Activated CD8-positive, alpha-beta memory T cell treated with anti-CD3 and anti-CD28 coated beads for 1 hour (primary cell): ENCODE measurements at regions not wholly inside any gene's neighbourhood (a gene's known extent, or its start where the extent isn't known, plus 50 kb on each side); places are given as distances from the start of the nearest gene placed in this dataset.
"Not testable (repeated sequence)": the region's sequence is repeated elsewhere in the genome, so short reads cannot be mapped to it uniquely, and the experiment has no call there.

Experiments used
- DNase-seq, 2 donors: peaks; one replicate each; pipeline ENCODE4 v3.0.0-alpha.2; 2020; ENCODE audit warnings: low read depth in 1 of 2; ENCODE audit errors: extremely low read depth in 1 of 2

DNA sequence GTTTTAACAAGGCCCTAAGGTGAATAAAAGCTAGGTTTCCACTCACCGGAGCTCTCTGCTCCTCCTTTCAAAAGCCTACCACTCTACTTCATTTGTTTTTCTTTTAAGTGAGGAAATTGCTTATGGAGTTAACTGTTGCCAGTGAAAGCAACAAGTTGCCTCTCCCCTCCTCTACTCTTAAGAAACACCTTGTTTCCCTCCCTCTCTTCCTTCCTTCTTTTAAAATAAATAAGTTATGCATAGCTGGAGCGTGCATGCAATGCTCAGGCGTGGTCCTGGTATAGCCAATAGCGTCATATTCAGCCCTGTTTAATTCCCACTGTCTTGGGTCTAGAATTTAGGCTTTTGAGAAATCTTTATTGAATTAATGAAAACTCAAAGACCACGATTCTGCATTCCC lies 101.1 kb upstream of the IGF1R start:
- DNase-seq: no peak

DNA sequence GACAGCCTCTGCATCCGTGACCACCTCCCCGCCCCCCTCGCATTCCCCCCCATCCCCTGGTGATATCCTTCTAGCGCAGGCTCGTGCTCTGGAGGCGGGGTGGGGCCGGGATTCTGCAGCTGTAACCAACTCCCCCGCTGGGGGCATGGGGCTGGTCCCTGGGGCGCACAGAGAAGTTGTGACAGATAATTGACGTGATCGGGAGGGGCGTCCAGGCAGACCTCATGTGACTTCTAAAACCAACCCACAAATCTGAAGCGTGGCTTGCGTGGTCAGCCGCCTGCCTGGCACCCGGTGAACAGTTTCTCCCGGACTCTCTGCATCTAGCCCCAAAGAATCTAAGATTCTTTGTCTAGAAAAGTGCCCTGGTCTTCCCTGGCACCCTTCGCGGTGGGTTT lies 100.6 kb upstream of the IGF1R start:
- DNase-seq: no peak

DNA sequence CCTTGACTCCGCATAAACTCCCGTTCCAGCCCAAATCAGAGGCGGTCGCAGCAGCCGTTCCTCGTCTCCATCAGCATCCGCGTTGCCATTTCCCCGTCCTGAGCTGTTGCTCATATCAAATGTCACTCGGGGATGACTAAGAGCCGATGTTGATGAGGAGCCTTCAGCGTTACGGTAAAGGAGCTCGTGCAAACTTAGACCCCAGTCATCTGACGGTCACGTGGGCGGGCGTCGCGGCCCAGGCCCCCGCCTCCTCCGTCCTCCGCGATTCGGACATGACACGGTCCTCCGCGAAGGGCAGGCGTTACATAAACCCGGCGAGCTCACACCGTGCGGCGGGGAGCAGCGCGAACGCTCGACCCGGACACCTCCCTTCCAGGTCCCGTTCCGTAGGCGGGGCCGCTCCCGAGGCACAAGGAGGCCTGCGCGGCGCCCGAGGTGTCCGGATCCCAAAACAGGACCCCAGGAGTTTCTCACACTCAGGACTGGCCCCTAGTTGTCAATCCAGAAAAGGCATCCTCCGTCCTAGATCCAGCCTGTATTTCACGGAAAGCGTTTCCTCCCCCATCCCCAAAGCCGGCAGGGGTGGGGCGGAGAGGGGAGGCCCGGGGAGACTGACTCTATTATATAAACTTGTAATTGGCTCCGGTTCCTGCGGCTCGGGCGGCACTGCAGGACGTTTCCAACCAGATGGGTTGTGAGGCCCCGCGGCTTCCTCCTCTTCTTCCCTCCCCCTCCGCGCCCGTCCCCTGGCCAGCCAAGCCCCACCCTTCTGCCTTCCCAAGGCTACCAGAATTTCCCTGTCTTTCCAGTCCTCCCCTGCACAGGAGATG lies 100.0 kb upstream of the IGF1R start:
- DNase-seq: peak in 1 of 2 donors; percentile 5

DNA sequence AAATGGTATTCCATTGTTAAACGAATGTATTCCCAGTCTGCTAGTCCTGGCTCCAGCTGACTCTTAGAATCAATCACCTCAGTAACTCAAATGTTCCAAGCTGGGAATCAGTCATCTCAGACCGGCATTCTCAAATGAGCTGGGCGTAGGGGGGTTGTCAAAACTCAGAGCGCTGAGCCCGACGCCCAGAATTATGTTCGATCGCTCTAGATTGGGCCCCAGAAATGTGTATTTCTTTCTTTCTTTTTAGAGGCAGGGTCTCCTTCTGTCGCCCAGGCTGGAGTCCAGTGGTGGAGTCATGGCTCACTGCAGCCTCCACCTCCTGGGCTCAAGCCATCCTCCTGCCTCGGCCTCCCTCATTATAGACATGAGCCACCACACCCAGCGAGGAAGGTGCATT lies 99.3 kb upstream of the IGF1R start:
- DNase-seq: no peak

DNA sequence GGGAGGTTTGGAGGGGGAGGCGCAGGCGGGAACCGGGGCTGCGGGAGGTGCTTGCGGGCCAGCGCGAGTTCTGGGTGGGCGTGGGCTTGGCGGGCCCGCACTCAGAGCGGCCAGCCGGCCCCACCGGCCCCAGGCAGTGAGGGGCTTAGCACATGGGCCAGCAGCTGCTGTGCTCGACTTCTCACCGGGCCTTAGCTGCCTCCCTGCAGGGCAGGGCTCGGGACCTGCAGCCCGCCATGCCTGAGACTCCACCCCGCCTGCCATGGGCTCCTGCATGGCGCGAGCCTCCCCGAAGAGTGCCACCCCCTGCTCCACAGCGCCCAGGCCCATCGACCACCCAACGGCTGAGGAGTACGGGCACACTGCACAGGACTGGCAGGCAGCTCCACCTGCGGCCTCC lies 98.6 kb upstream of the IGF1R start:
- no peak for DNase-seq

DNA sequence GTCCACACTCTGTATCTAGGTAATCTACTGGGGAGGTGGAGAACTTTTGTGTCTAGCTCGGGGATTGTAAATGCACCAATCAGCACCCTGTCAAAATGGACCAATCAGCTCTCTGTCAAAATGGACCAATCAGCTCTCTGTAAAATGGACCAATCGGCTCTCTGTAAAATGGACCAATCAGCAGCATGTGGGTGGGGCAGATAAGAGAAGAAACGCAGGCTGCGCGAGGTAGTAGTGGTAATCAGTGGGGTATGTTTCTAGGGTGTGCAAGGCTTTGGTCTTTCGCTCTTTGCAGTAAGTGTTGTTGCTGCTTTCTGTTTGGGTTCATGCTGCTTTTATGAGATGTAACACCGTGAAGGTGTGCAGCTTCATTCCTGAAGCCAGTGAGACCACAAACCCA lies 98.0 kb upstream of the IGF1R start:
- not testable (repeated sequence) for DNase-seq

DNA sequence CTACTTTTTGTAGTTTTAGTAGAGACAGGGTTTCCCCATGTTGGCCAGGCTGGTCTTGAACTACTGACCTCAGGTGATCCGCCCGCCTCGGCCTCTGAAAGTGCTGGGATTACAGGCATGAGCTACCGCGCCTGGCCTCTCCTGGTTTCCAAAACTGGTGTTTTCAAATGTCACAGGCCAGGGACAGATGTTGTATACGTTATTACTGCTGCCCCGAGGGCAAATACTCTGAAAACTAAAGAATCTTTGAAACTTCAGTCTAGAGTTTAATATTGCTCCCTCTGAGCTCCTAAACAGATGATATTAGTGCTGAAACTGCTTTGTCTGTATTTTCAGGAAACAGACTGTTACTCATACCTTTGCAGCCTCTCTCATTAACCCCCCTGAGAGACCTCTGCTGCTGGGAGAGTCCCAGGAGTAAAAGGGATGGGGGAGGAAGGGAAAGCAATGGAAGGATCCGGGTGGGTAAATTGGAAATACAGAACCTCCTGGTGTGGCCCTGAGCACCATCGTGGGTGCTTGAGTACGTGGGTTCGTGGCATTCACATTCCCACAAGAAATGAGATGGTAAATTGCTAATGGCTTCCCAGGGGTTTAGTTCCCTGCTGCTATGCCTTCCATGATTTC lies 96.3 kb upstream of the IGF1R start:
- no peak for DNase-seq

DNA sequence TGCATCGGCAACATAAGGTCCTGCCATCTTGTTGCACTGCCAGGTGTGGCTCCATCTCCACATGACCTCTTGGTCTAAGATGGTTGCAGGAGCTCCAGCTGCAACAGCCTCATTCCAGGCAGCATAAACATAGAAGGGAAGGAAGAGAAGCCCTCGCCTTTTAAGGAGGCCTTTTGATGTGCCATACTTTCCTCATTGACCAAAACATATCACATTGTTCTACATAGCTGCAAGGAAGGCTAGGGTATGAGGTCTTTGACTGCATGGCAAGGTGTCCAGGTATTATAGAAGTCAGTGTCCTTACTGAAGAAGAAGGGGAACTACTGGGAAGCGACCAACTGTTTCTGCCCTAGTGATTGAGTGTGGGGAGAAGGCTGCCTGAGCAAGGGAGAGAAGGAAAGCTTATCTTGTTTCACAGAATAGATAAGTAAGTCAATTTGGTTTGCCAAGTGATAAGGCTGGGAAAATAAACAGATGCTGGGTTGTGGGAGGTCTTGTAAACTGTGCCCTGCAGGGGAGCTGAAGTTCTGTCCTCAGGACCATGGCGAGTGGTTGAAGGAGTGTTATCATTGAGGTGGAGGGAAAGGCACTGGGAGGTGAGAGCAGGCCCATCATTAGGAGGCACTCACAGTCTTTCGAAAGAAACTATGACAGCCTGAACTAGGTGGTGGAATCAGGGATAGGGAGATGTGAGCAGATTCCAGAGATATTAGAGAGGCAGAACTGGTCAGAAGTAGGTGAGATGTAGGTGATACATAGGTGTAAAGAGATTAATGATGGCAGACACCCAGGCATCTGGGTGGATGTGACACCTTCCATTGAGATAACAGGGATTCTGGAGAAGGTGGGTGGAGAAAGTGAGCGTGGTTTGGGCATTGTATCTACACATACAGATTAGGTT lies 93.8 kb upstream of the IGF1R start:
- no peak for DNase-seq

DNA sequence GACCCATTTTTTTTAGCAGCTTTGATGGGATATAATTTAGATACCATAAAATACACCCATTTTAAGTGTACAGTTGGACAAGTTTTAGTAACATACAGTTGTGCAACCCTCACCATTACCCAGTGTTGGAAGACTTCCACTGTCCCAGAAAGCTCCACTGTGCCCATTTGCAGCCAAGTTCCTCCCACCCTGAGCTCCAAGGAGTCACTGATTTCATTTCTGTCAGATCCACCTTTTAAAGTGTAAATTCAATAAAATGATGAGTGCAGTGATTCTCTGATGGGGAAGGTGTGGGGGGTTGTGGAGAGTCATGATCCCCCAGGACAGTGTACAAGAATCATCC lies 93.2 kb upstream of the IGF1R start:
- no peak for DNase-seq

DNA sequence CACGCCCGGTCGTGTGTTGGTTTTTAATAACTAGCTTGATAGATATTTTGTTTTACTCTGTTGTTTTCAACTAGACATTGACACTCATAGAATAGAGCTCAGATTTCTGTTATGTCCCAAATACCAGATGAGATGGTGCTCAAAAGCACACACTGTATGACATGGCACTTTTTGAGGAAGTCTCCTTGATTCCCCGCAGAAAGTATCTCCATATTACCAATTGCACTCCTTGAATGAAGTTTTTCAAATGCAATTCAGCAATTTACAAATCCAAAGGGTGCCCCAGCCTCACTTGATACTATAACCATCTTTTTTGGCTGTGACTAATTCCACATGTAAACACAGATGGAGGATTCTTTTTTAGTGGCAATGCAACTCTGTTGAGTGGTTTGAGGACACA lies 92.0 kb upstream of the IGF1R start:
- no peak for DNase-seq

DNA sequence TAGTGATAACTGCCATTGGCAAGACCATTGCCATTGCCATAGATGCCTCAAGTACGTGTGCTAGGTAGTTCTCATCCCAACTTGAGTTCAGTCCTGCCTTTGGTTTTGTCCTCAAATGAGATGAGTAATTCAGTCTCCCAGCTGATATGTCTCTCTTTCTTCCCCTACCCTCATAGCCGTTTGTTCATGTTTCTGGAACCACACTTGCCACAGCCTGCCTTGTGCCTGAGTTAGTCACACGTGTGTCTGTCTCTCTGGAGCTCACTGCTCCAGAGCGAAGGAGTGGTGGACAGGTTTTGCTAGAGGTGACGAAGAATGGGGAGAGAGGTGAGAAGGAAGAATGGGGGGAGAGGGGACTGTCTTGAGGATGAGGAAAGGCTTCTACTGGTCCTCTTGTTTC lies 88.0 kb upstream of the IGF1R start:
- no peak for DNase-seq

DNA sequence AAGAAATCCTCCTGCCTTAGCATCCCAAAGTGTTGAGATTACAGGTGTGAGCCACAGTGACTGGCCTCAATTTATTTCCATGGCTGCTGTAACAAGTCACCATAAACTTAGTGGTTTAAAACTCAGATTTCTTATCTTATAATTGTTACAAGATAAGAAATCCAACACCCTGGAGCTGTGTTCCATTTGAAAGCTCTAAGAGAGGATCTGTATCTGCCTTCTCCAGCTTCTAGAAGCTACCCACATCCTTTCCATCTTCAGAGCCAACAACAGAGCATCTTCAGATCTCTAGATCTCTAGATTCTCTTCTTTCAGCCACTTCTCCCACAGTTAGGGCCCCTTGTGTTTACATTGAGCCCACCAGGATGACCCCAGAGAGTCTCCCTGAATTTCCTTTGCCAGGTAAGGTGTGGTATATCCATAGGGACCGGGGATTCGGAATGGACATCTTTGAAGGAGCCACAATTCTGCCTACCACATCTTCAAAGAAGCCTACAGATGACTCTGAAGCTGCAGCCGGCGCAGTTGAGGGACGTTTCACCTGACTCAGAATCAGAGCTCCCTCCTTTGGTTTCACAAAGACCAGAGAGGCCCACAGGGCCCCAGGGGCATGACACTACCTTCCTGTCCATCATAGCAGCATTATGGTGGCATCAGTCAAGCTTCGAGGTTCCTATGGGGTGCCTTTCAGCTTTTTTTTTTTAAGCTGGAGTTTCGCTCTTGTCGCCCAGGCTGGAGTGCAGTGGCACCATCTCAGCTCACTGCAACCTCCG lies 87.0 kb upstream of the IGF1R start:
- no peak for DNase-seq

DNA sequence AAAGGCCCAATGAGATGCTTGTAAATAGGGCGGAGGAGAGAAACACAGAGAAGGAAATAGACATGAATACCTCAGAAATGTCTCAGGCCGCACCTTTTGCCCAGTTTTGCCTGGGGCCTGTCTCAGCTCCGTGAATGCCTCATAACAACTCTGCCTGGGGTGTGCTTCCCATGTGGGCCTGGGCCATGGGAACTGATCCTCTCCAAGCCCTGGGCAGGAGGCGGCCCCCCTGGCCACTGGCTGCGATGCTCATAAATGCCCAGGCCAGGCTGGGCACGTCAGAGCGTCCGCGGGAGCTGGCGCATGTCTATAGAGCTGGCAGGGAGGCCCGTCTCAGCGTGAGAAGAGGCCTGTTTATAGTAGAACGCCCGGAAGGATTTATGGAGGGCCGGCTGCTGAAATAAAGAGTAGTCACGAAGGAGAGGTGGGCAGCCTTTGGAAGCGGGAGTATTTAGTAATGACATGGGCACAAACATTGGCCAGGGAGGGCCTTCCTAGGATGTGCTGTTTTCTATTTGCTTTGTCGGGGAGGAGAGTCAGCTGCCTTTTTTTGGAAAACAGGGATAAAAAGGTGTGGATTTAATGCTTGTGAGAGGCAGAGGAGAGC lies 85.9 kb upstream of the IGF1R start:
- DNase-seq: no peak

DNA sequence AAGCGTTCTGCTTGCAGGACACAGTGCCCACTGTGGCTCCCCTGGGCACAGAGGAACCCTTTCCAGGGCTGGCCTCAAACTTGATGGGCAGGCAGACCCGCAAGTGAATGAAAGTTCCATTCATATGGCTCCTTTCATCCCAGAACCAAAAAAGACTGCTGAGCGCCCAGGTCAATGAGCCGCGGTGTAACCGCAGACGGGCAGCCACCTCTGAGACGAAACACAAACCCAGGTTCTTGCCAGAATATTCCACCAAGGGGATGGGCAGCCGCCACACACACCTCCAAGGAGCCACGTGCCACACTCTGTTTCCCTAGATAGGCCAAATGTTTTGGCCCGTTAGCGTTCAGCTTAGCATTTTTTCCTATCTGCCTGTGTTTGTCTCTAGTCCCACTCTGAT lies 82.8 kb upstream of the IGF1R start:
- DNase-seq: no peak

DNA sequence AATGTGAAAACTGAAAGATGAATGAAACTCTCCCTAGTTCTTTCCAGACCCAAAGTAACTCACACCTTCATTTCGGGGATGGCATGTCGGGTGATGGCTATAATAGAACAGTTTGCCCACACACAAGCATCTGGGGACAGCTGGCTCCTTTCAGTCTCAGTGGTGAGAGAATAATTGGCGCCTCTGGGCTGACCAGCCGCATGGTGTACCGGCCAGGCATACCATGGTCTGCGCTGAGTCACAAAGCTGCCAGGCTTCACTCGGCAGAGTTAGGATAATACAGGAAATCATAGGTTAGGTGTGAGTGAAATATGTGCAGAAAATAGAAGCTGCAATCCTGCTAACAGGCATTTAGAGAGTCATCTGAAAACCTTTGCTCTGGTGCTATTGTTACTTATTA lies 80.4 kb upstream of the IGF1R start:
- DNase-seq: no peak

DNA sequence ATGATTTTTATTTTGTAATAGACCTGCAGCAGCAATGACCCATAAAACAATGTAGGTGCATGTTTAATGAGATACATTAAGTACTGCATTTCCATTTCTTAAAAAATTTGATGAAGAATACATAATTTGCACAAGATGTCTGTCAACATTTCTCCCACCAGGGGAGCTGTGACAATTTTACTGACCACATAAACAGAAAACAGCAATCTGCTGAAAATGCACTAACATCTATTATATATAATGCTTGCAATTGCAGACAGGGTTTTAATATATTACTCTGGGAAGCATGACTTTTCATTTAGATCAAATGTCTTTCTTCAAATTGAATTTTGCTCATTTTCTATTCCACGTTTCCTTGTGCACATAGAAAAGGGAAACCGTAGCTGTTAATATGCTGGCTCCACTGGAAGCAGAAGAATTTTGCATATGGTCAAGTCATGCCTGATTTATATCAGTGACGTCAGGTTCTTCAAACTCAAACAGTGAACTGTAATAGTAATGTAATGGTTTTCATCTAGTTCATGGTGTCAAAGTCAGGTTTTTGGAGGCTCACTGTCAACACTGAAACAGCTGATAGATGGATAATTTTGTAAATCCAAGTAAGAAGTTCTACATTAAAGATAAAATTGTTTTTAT lies 79.8 kb upstream of the IGF1R start:
- DNase-seq: no peak

DNA sequence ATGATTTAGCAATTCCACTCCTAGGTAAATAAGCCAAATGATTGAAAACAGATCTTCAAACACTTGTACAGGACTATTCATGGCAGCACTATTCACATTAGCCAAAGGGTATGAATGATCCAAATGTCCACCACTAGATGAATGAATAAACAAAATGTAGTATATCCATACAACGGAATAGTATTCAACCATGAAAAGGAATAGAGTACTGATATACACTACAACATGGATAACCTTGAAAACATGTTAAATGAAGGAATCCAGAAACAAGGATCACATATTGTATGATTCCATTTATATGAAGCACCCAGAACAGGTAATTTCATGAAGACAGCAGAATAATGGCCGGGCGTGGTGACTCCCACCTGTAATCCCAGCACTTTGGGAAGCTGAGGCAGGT lies 78.2 kb upstream of the IGF1R start:
- no peak for DNase-seq

DNA sequence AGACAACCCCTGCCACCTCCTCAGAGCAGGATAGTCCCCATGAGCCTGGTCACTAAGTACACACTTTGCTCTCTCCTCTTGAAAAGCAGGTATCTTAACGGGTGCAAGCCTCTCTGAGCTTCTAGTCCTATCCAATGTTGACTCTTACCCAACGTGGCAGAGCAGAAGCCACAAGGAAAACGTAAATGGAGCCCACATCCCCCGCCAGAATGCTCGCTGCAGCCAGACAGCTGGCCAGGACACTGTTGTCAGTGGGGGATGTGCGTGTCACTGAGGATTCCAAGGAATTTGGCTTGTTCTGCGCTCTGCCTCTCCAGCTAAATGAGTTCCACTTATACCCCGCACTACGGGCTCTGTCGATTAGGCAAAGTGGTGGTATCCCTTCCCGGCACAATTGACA lies 67.8 kb upstream of the IGF1R start:
- DNase-seq: no peak

DNA sequence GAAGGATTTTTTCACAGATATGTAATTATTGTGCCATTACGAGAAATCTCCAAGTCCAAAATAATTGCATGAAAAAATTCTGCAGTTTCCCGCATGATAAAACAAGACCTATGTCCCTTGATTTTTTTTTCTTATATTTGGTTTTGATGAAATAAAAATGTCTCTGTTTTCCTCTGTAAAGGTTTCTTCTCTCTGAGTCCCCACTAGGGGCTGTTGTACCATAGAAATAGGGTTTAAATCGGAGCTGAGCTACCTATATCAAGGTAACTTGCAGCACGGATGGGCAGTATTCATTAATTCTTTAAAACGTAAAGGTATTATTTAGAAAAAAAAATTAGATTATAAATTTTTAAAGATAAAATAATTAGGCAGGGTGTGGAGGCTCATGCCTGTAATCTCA lies 66.6 kb upstream of the IGF1R start:
- no peak for DNase-seq

DNA sequence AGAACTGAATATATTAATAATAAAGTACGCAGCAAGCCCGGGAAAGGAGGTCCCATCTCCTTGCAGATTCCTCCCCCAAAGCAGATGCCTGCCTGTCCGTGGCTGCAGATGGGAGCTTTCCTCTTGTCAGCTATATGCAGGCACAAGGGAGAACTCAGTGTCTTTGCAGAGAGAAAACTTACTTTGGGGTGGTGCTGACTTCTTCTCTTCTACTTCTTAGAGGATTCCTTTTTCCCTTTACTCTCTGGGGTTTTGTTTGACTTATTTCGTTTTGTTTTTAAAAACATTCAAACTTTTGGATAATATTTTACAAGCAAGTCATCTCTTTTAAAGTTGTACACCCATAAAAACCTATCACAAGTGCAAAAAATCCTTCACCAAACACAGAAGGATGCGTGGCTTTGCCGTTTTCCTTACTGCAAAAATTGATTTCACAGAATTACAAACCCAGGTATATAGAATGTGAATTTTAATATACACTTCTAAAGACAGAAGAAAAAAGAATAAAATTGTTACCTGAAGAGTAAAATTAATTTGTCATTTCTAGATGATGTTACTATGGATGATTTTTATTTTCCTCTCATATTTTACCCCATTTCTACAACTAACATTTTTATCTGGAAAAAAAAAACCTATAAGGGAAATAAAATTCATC lies 65.3 kb upstream of the IGF1R start:
- no peak for DNase-seq
